A549 (cell line): ENCODE measurements at regions not wholly inside any gene's neighbourhood (a gene's known extent, or its start where the extent isn't known, plus 50 kb on each side); places are given as distances from the start of the nearest gene placed in this dataset.

Source experiments
- ATAC-seq, 2 experiments: fragments of 200-7000 bp in 1 of 2; fragments of >200 bp in 1 of 2; cut with Nextera tagmentation in 1 of 2; cut with Tn5 transposase in 1 of 2; 3 replicates each; pipeline versions ENCODE4 v1.8.0 to v1.9.1; 2018 to 2020; ENCODE audit warnings: mild to moderate bottlenecking in 1 of 2, moderate library complexity in 1 of 2
- CTCF ChIA-PET: fragments of 300-600 bp; sonication (Branson Sonifier 250); formaldehyde crosslinking; extraction: SDS; loops from one replicate; lab custom pipeline; 2021; ENCODE audit warnings: antibody characterized with exemption, inconsistent platforms; lab: Yijun Ruan, JAX
- POLR2A ChIA-PET: fragments of 350-600 bp; formaldehyde crosslinking; extraction: SDS; loops from one replicate; lab custom pipeline; 2021; ENCODE audit warnings: antibody characterized with exemption, inconsistent platforms; lab: Yijun Ruan, JAX
- DNase-seq, 2 experiments: peaks; one replicate each; pipeline versions ENCODE4 v3.0.0 to v3.0.0-alpha.2; 2011 to 2016; ENCODE audit warnings: low read depth in 1 of 2, low spot score in 1 of 2
- FAIRE-seq: peaks from 2 replicates; lab custom pipeline; 2011; peaks lifted over from hg19 to GRCh38; lab: Jason Lieb, UNC
- H3K27ac ChIP-seq, 2 experiments: fragments of >200 bp; sonication (Bioruptor Twin); formaldehyde crosslinking; 3 replicates each; pipeline ENCODE4 v1.5.1; 2016 to 2017
- H3K4me1 ChIP-seq: fragments of >200 bp; sonication (Bioruptor Twin); formaldehyde crosslinking; 3 replicates; pipeline ENCODE4 v1.6.1; 2016
- H3K4me2 ChIP-seq: fragments of >200 bp; sonication (Bioruptor Twin); formaldehyde crosslinking; 3 replicates; pipeline ENCODE4 v1.6.1; 2016
- H3K4me3 ChIP-seq: fragments of >200 bp; sonication (Bioruptor Twin); formaldehyde crosslinking; 3 replicates; pipeline ENCODE4 v1.5.1; 2016
- H3K9me3 ChIP-seq: fragments of >200 bp; sonication (Bioruptor Twin); formaldehyde crosslinking; 3 replicates; pipeline ENCODE4 v1.6.1; 2016
- BHLHE40 ChIP-seq: IDR thresholded peaks from 2 replicates; pipeline ENCODE4 v1.6.1; 2012; ENCODE audit warnings: low read depth, low read length, inconsistent platforms
- CBX8 ChIP-seq: fragments of 200-600 bp; sonication (generic); IDR thresholded peaks from 2 replicates; pipeline ENCODE4 v1.6.1; 2016
- CEBPB ChIP-seq, 2 experiments: fragments of >200 bp in 1 of 2; sonication (Bioruptor Twin) in 1 of 2; formaldehyde crosslinking in 1 of 2; IDR thresholded peaks; 2 replicates each; pipeline ENCODE4 v1.6.1; 2012 to 2016
- EHF ChIP-seq: fragments of 250-450 bp; sonication (Bioruptor Pico); IDR thresholded peaks from 2 replicates; pipeline ENCODE4 v1.5.0; 2020; ENCODE audit warnings: mild to moderate bottlenecking
- ESRRA ChIP-seq: fragments of 150-350 bp; IDR thresholded peaks from 2 replicates; pipeline ENCODE4 v1.6.1; 2014; ENCODE audit warnings: mild to moderate bottlenecking, low read length, borderline replicate concordance
- FOSL2 ChIP-seq, 2 experiments: fragments of 450-650 bp in 1 of 2; fragments of >200 bp in 1 of 2; sonication (Bioruptor Twin) in 1 of 2; formaldehyde crosslinking; IDR thresholded peaks; 2 replicates each; pipeline versions ENCODE4 v1.5.0 to v1.6.1; 2016 to 2020; ENCODE audit warnings: mild to moderate bottlenecking in 1 of 2, moderate library complexity in 1 of 2
- HDAC2 ChIP-seq: fragments of 200-600 bp; sonication (generic); IDR thresholded peaks from 2 replicates; pipeline ENCODE4 v1.6.1; 2016
- JUNB ChIP-seq: fragments of >200 bp; sonication (Bioruptor Twin); formaldehyde crosslinking; IDR thresholded peaks from 2 replicates; pipeline ENCODE4 v1.6.1; 2016
- KDM1A ChIP-seq: fragments of 200-600 bp; sonication (generic); IDR thresholded peaks from 2 replicates; pipeline ENCODE4 v1.6.1; 2016; ENCODE audit warnings: low read depth, mild to moderate bottlenecking
- MAFK ChIP-seq: fragments of 450-650 bp; IDR thresholded peaks from 2 replicates; pipeline ENCODE4 v1.6.1; 2014; ENCODE audit not compliant: partially characterized antibody
- MYC ChIP-seq: IDR thresholded peaks from 2 replicates; pipeline ENCODE4 v1.6.1; 2012; ENCODE audit warnings: mild to moderate bottlenecking, inconsistent platforms, low read length, improper control_type of control experiment, borderline replicate concordance
- NR3C1 ChIP-seq: fragments of >200 bp; sonication (Bioruptor Twin); formaldehyde crosslinking; IDR thresholded peaks from 3 replicates; pipeline ENCODE4 v1.6.1; 2017
- POLR2AphosphoS2 ChIP-seq: conservative IDR thresholded peaks from 2 replicates; pipeline ENCODE4 v1.6.1; 2012; ENCODE audit warnings: low read length, improper control_type of control experiment, inconsistent platforms
- TFCP2L1 ChIP-seq: fragments of 250-450 bp; sonication (Bioruptor Pico); IDR thresholded peaks from 2 replicates; pipeline ENCODE4 v1.5.0; 2021; ENCODE audit warnings: mild to moderate bottlenecking
- ZC3H11A ChIP-seq: fragments of 450-650 bp; IDR thresholded peaks from 2 replicates; pipeline ENCODE4 v1.6.1; 2014; ENCODE audit warnings: antibody characterized with exemption, mild to moderate bottlenecking
- ZFP36 ChIP-seq: fragments of 450-650 bp; IDR thresholded peaks from 2 replicates; pipeline ENCODE4 v1.6.1; 2014; ENCODE audit warnings: borderline replicate concordance; ENCODE audit not compliant: partially characterized antibody
- WGBS: methylation state at CpG from one replicate; pipeline ENCODE4 v1.1.6; 2017; ENCODE audit errors: missing lambda C conversion rate; 5-methylcytosine and 5-hydroxymethylcytosine counted together
- TF ChIP-seq, protein P1 (sequence below): IDR thresholded peaks from 2 replicates; pipeline ENCODE4 v1.6.1; 2012; ENCODE audit warnings: low read depth, borderline replicate concordance
- TF ChIP-seq, protein P2 (sequence below): fragments of 450-650 bp; IDR thresholded peaks from 2 replicates; pipeline ENCODE4 v1.6.1; 2014; ENCODE audit warnings: antibody characterized with exemption
- TF ChIP-seq, protein P3 (sequence below): fragments of >200 bp; sonication (Bioruptor Twin); formaldehyde crosslinking; IDR thresholded peaks from 3 replicates; pipeline ENCODE4 v1.6.1; 2016

DNA sequence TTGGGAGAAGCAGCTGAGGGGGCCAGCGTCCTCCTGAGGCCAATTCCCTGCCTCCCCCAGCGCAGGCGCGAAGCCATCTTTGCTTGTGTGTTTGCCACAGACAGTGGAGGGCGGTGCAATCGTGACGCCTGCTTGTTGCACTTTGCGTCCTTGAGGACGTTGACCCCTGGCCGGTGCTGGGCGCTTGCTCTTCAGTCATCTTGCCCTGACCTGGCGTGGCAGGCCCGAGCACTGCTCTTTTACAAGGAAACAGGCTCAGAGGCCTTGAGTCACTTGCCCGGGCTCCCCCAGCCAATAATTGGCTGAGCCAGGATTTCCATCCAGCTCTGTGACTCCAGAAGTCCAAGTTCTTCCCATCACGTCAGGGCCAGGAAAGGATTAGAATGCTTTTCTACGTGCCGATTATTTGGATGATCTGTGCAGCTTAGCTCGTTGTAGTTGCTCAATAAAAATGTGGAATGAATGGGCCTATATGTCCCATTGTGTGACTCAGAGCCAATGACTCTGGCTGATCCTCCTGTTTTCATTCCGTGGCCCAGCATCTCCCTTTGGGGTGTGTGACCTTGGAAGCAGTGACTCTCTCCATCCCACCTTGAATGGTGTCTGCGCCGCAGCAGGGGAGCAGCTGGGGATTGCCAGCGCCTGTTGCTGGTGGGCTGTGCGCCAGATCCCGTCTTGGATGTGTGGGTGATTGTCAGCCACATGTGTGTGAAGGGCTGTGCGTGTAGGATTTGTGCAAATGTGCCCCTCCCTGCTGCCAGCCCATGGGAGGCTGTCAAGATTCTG is 214.1 kb downstream of the SEC14L1 start:
- peaks cover 59% of the 10 kb centered on the region for H3K4me1 ChIP-seq
- TF ChIP-seq FOSL2 (IDR thresholded peaks at IDR 0.05) (no peak; the same call in 1 of the 2 replicates), FOSL2 (CRISPR knock-in tag; IDR thresholded peaks at IDR 0.05) (peak; percentile 67), JUNB (no peak), ZFP36 (no peak), KDM1A (peak; percentile 73; the same call in 1 of the 2 replicates), ESRRA (peak; percentile 37; the same call in 1 of the 2 replicates), CEBPB (IDR thresholded peaks at IDR 0.05) (peak in 1 of 2 experiments; percentile 53; a peak in 1 of 4 replicates)
- TF ChIP-seq, protein P1, sequence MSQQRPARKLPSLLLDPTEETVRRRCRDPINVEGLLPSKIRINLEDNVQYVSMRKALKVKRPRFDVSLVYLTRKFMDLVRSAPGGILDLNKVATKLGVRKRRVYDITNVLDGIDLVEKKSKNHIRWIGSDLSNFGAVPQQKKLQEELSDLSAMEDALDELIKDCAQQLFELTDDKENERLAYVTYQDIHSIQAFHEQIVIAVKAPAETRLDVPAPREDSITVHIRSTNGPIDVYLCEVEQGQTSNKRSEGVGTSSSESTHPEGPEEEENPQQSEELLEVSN, result no peak
- FAIRE-seq (no peak), DNase-seq (peak; percentile 65 to 66), ATAC-seq (peak; percentile 49 to 60)
- no peak overlapping the region for H3K4me3 ChIP-seq
- WGBS, result 70% methylated on average over 25 of the region's 25 CpGs
- no peaks in the 10 kb centered on the region for H3K9me3 ChIP-seq
- CTCF ChIA-PET, result interaction anchor here (1.0 to 2.9 kb wide), 7 partner anchors 8 to 140 kb away, joined by 3 to 25 read pairs (median 4); no protein-coding TSS in a partner anchor
- H3K27ac ChIP-seq, result peak overlapping the region; percentile 42 to 82; a peak in 5 of 6 replicates
- H3K4me2 ChIP-seq, result peak overlapping the region; percentile 20; the same call in 2 of the 3 replicates
- POLR2A ChIA-PET, result no interaction called here

DNA sequence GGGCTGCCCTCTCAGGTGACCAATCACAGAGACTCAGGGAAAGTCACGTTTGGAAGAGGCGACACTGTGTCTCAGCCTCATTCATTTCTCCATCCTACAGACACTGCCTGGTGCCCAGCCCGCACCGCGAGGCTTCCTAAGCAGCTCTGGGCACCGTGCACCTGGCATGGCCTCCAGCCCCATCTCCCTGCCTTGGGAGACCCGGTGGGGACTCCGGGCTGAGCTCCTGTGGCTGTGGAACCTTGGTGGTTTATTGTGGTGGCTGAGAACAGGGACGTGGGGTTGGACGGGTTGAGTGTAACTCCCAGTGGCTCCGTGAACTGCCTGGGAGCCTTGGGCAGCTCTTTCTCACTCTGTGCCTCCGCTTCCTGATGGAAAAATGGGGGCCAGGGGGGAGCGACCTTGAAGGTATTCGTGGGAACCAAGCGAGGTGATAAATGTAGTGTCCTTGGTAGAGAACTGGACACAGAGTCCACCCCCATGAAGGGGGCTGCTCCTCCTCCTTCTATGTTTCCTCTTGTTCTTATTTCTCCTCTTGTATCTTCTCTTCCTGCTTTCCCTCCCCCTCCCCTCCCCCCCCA is 215.4 kb downstream of the SEC14L1 start:
- FAIRE-seq (no peak), DNase-seq (peak in 1 of 2 experiments; percentile 42), ATAC-seq (peak; percentile 6 to 54; a peak in 3 of 6 replicates)
- ChIA-PET POLR2A (no interaction called here), CTCF (interaction anchor here (0.9 to 5.7 kb wide), 4 partner anchors 25 to 139 kb away, joined by 3 to 43 read pairs (median 16); no protein-coding TSS in a partner anchor)
- peak overlapping the region; percentile 49; the same call in 2 of the 3 replicates for H3K4me2 ChIP-seq
- WGBS, result 40% methylated on average over 15 of the region's 15 CpGs
- TF ChIP-seq NR3C1, result no peak
- TF ChIP-seq MYC, result no peak
- no peak for TF ChIP-seq HDAC2
- no peak for TF ChIP-seq EHF (CRISPR knock-in tag)
- TF ChIP-seq CBX8, result no peak
- TF ChIP-seq JUNB, result no peak
- TF ChIP-seq TFCP2L1 (CRISPR knock-in tag), result no peak
- TF ChIP-seq, protein P2, sequence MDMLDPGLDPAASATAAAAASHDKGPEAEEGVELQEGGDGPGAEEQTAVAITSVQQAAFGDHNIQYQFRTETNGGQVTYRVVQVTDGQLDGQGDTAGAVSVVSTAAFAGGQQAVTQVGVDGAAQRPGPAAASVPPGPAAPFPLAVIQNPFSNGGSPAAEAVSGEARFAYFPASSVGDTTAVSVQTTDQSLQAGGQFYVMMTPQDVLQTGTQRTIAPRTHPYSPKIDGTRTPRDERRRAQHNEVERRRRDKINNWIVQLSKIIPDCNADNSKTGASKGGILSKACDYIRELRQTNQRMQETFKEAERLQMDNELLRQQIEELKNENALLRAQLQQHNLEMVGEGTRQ, result no peak
- TF ChIP-seq ZC3H11A, result no peak
- no peak for TF ChIP-seq MAFK
- TF ChIP-seq POLR2AphosphoS2, result no peak
- no peak for TF ChIP-seq BHLHE40
- TF ChIP-seq, protein P3, sequence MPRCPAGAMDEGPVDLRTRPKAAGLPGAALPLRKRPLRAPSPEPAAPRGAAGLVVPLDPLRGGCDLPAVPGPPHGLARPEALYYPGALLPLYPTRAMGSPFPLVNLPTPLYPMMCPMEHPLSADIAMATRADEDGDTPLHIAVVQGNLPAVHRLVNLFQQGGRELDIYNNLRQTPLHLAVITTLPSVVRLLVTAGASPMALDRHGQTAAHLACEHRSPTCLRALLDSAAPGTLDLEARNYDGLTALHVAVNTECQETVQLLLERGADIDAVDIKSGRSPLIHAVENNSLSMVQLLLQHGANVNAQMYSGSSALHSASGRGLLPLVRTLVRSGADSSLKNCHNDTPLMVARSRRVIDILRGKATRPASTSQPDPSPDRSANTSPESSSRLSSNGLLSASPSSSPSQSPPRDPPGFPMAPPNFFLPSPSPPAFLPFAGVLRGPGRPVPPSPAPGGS, result no peak
- peak overlapping the region; percentile 73 to 83 for H3K27ac ChIP-seq
- no peaks in the 10 kb centered on the region for H3K9me3 ChIP-seq
- peaks cover 46% of the 10 kb centered on the region for H3K4me1 ChIP-seq
- no peak overlapping the region for H3K4me3 ChIP-seq
